Activated T-cell treated with anti-CD3 and anti-CD28 coated beads, Interleukin-2, amount 50 U/mL, for 4 hours (primary cell): ENCODE measurements at regions not wholly inside any gene's neighbourhood (a gene's known extent, or its start where the extent isn't known, plus 50 kb on each side); places are given as distances from the start of the nearest gene placed in this dataset.

Experiments used
- ATAC-seq, 2 donors: fragments of 200-7000 bp; cut with Tn5 transposase; one replicate each; pipeline ENCODE4 v1.10.0; 2021
- DNase-seq: peaks from one replicate; pipeline ENCODE4 v3.0.0-alpha.2; 2020
- H3K27me3 Mint-ChIP-seq: one replicate; pipeline ENCODE4 v1.8.0; 2021; ENCODE audit warnings: low read depth, mixed read lengths
- H3K36me3 Mint-ChIP-seq: one replicate; pipeline ENCODE4 v1.8.0; 2022; ENCODE audit warnings: mixed read lengths; ENCODE audit not compliant: insufficient read depth
- H3K4me1 Mint-ChIP-seq: one replicate; pipeline ENCODE4 v1.8.0; 2021; ENCODE audit warnings: low read depth, mixed read lengths
- H3K4me3 Mint-ChIP-seq: one replicate; pipeline ENCODE4 v1.8.0; 2021; ENCODE audit warnings: mild to moderate bottlenecking, moderate library complexity, mixed read lengths
- H3K9me3 Mint-ChIP-seq: one replicate; pipeline ENCODE4 v1.8.0; 2021; ENCODE audit warnings: mixed read lengths

- no peak overlapping the region for H3K4me3 Mint-ChIP-seq
- H3K27me3 Mint-ChIP-seq = no peaks in the 10 kb centered on the region
- peaks cover 24% of the 10 kb centered on the region for H3K9me3 Mint-ChIP-seq
- DNase-seq (no peak), ATAC-seq (no peak)
- no peaks in the 10 kb centered on the region for H3K36me3 Mint-ChIP-seq
- no peaks in the 10 kb centered on the region for H3K4me1 Mint-ChIP-seq
Measured at GRCh38 chr16:63082101-63082500, 1045.9 kb upstream of the CDH8 start.

DNA sequence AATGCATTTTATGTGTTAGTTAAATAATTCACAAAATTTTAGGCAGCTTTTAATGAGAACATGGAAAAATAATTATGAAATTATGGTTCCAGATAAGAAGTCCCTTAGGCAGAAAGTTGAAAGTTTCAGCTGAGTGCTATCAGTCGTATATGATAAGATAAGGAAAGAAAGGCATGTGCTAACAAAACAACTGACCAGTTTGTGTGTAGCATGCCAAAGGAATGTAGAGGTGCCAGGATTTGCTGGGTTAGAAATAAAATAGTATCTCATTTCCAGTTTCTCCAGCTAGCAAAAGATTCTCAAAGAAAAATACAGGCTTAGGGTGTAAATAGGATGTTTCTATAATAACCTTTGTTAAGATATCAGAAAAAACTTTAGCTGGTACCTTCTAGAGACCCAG lies 1044.5 kb upstream of the CDH8 start:
- Mint-ChIP-seq H3K4me3 (no peak overlapping the region), H3K4me1 (no peaks in the 10 kb centered on the region), H3K27me3 (no peaks in the 10 kb centered on the region), H3K36me3 (no peaks in the 10 kb centered on the region), H3K9me3 (peaks cover 27% of the 10 kb centered on the region)
- DNase-seq = no peak
- no peak for ATAC-seq

DNA sequence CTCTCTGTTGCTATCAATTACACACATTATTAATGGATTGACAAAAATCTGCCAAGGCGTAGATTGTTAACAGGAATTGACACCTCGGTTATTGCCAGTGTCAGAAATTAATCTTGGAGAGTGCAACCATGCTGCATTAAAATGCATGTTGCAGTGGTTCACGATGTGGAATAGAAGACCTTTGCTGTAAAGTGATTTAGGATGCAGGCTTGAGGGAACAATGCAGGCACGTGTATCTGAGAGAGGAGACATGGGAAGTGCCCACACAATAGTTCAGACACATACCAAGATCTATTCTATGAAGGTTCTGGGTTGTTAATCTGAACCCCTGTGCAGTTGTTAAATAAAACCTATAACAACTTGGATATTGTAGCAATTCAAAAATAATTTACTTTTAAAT lies 1032.8 kb upstream of the CDH8 start:
- Mint-ChIP-seq H3K4me3 (no peak overlapping the region), H3K27me3 (no peaks in the 10 kb centered on the region), H3K9me3 (peaks cover 28% of the 10 kb centered on the region), H3K36me3 (no peaks in the 10 kb centered on the region), H3K4me1 (no peaks in the 10 kb centered on the region)
- DNase-seq (no peak), ATAC-seq (no peak)

DNA sequence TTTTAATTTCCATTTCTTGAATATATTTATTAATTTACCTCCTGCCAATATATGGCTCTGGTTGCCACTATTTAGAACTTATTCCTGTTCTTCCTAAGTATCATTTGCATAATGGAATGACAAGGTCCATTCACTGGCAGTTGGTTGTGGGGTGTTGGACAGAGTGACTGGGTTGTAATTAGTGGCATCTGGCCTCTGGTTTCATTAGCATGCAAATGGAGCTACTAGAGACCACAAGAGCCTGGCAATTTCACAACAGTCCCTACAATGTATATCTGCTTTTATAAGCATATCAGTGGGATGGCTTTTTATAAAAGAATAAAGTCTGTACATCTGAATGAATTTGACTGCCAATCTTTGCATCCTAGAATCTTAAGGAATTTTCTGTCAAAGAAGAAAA lies 1030.9 kb upstream of the CDH8 start:
- Mint-ChIP-seq H3K4me1 (no peaks in the 10 kb centered on the region), H3K36me3 (no peaks in the 10 kb centered on the region), H3K9me3 (peaks cover 22% of the 10 kb centered on the region), H3K27me3 (no peaks in the 10 kb centered on the region), H3K4me3 (no peak overlapping the region)
- DNase-seq (no peak), ATAC-seq (no peak)

DNA sequence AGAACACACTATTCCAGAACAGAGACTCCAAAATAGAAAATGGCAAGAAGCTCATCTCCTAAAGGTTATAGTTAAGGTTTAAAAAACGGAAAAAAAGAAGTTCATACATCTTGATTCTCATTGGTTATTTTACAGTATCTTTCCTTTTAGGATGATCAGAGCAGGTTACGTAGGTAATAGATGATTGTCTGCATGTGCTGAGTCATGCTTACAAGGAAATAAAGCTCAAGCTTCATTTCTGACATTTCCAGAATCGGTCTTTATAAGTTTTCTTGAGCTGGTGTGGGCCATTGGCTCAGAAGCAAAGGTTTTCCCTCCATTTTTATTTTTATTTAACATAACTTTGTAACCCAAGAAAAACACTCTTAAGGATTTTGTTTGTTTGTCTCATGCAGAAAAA lies 1030.3 kb upstream of the CDH8 start:
- DNase-seq = no peak
- no peaks in the 10 kb centered on the region for H3K27me3 Mint-ChIP-seq
- no peaks in the 10 kb centered on the region for H3K4me1 Mint-ChIP-seq
- H3K9me3 Mint-ChIP-seq = peaks cover 22% of the 10 kb centered on the region
- ATAC-seq = no peak
- no peaks in the 10 kb centered on the region for H3K36me3 Mint-ChIP-seq
- H3K4me3 Mint-ChIP-seq = no peak overlapping the region

- no peaks in the 10 kb centered on the region for H3K27me3 Mint-ChIP-seq
- no peak for DNase-seq
Measured at GRCh38 chr16:63061319-63061718, 1025.1 kb upstream of the CDH8 start.

DNA sequence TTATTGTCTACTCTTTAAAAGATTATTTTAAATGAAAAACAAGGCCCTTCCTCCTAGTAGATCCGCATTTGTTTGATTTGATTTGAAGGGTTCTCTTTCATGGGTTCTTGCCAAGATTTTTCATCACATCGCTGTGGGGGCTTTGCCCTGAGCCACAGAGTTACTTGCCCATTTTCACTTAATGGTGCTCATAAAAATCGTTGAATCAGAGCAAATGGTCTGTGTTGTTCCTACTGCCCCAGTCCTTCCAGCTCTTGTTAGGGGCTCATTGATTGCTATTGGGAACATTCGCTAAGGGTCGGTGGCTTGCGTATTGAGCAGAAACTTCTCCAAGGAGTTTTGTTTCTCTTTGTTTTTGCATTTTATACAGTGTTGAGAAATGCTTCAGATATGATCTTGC lies 1023.4 kb upstream of the CDH8 start:
- ATAC-seq (no peak), DNase-seq (no peak)
- Mint-ChIP-seq H3K4me3 (no peak overlapping the region), H3K27me3 (no peaks in the 10 kb centered on the region), H3K4me1 (no peaks in the 10 kb centered on the region), H3K36me3 (no peaks in the 10 kb centered on the region), H3K9me3 (peaks cover 17% of the 10 kb centered on the region)

More at GRCh38 chr16:63061319-63061718, 1025.1 kb upstream of the CDH8 start:
- Mint-ChIP-seq H3K36me3 (no peaks in the 10 kb centered on the region), H3K4me1 (no peaks in the 10 kb centered on the region), H3K4me3 (no peak overlapping the region), H3K9me3 (peaks cover 21% of the 10 kb centered on the region)
- no peak for ATAC-seq

GRCh38 chr16:63057341-63057740 lies 1021.1 kb upstream of the CDH8 start:
- ATAC-seq = no peak
- H3K9me3 Mint-ChIP-seq = peaks cover 22% of the 10 kb centered on the region

GRCh38 chr16:63050391-63050790 lies 1014.2 kb upstream of the CDH8 start:
- DNase-seq = no peak
- ATAC-seq = no peak
- Mint-ChIP-seq H3K4me3 (no peak overlapping the region), H3K36me3 (no peaks in the 10 kb centered on the region), H3K4me1 (no peaks in the 10 kb centered on the region), H3K27me3 (no peaks in the 10 kb centered on the region), H3K9me3 (peaks cover 27% of the 10 kb centered on the region)

More at GRCh38 chr16:63057341-63057740, 1021.1 kb upstream of the CDH8 start:
- Mint-ChIP-seq H3K4me3 (no peak overlapping the region), H3K36me3 (no peaks in the 10 kb centered on the region), H3K4me1 (no peaks in the 10 kb centered on the region), H3K27me3 (no peaks in the 10 kb centered on the region)
- DNase-seq = no peak

DNA sequence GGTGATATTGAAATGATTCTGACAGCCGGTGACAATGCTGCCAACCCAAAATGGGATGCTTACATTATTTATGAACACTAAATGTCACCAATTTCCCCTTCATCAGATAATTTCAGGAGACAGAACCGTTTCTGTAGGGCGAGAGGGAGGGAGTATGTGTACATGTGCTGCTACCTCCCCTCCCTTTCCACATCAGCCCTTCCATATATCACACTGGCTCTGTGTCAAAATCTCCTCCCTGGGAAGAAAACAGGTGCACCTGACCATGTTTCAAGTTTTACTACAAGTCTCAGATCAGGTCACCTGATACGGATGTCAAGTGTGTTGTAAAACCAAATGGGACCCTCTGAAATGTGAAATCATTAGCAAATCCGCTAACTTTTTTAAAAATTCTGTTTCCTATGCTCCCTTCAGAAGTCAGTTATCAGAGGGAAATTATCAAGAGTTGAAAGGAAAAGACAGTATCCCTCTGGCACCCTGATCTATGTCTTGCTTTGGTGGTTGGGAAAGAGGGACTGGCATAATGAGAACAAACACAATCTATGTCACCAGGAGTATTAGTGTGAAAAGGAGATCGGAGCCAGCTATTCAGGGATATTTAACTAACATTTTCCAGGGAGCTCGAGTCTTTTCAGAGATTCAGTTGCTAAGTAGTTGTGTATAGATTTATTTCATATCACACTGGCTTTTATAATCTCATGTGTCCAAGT lies 1002.3 kb upstream of the CDH8 start:
- Mint-ChIP-seq H3K27me3 (no peaks in the 10 kb centered on the region), H3K36me3 (no peaks in the 10 kb centered on the region)
- ATAC-seq = no peak

GRCh38 chr16:63037761-63038396 lies 1001.6 kb upstream of the CDH8 start:
- H3K4me3 Mint-ChIP-seq = no peak overlapping the region
- no peaks in the 10 kb centered on the region for H3K4me1 Mint-ChIP-seq
- H3K36me3 Mint-ChIP-seq = no peaks in the 10 kb centered on the region
- H3K9me3 Mint-ChIP-seq = peaks cover 22% of the 10 kb centered on the region
- no peak for DNase-seq
- H3K27me3 Mint-ChIP-seq = no peaks in the 10 kb centered on the region
- no peak for ATAC-seq

More for the DNA sequence above, 1002.3 kb upstream of the CDH8 start:
- Mint-ChIP-seq H3K4me3 (no peak overlapping the region), H3K4me1 (no peaks in the 10 kb centered on the region), H3K9me3 (peaks cover 22% of the 10 kb centered on the region)
- no peak for DNase-seq

GRCh38 chr16:63018581-63019223 lies 982.5 kb upstream of the CDH8 start:
- ATAC-seq (no peak), DNase-seq (no peak)
- Mint-ChIP-seq H3K27me3 (no peaks in the 10 kb centered on the region), H3K9me3 (peaks cover 28% of the 10 kb centered on the region), H3K36me3 (no peaks in the 10 kb centered on the region), H3K4me3 (no peak overlapping the region), H3K4me1 (no peaks in the 10 kb centered on the region)

GRCh38 chr16:63008688-63009087 lies 972.5 kb upstream of the CDH8 start:
- Mint-ChIP-seq H3K4me3 (no peak overlapping the region), H3K36me3 (no peaks in the 10 kb centered on the region), H3K9me3 (peaks cover 15% of the 10 kb centered on the region), H3K27me3 (no peaks in the 10 kb centered on the region), H3K4me1 (no peaks in the 10 kb centered on the region)
- DNase-seq (no peak), ATAC-seq (no peak)

DNA sequence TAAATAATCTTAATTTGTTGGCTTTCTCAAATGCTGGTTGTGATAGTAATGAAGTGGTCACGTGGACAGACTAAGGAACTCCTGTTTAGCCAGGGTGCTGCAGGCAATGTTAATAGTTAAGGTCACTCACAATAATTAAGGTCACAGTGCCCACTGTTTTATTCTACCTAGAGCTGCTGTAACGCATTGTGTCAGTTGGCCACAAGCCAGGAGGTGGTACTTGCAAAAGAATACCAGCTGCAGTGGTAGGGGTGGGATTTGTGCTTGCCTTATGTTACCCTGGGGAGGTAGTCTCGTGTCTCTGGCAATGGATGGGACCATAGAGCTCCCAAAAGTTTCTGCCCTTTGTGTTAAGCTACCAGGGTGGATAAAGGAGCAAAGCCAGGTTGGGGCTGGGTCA lies 969.1 kb upstream of the CDH8 start:
- DNase-seq (no peak), ATAC-seq (no peak)
- no peaks in the 10 kb centered on the region for H3K36me3 Mint-ChIP-seq
- H3K4me3 Mint-ChIP-seq = no peak overlapping the region
- H3K27me3 Mint-ChIP-seq = no peaks in the 10 kb centered on the region
- H3K4me1 Mint-ChIP-seq = no peaks in the 10 kb centered on the region
- peaks cover 25% of the 10 kb centered on the region for H3K9me3 Mint-ChIP-seq

DNA sequence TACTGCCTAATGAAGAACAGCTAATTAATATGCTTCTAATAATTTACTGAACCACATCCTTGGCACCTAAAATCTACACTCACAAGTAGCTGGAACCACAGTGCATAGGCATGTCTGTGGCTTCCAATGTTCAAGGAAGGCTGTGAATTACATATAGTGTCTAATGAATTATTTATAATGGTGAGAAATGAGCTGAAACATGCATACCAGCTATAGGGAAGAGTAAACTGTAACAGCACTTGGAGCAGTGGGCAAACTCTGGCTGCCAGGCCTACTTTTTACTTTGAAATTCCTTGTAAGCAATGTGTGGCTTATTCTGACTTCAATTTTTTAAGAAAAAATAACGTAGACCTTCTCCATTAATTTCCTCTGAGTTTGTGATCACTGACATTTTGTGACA lies 953.2 kb upstream of the CDH8 start:
- Mint-ChIP-seq H3K36me3 (no peaks in the 10 kb centered on the region), H3K9me3 (peaks cover 13% of the 10 kb centered on the region), H3K4me1 (no peaks in the 10 kb centered on the region), H3K27me3 (no peaks in the 10 kb centered on the region), H3K4me3 (no peak overlapping the region)
- ATAC-seq = no peak
- no peak for DNase-seq
